ENCODE measurements at regions not wholly inside any gene's neighbourhood (a gene's known extent, or its start where the extent isn't known, plus 50 kb on each side); places are given as distances from the start of the nearest gene placed in this dataset.
"Not testable (repeated sequence)": the region's sequence is repeated elsewhere in the genome, so short reads cannot be mapped to it uniquely, and the experiment has no call there.

DNA sequence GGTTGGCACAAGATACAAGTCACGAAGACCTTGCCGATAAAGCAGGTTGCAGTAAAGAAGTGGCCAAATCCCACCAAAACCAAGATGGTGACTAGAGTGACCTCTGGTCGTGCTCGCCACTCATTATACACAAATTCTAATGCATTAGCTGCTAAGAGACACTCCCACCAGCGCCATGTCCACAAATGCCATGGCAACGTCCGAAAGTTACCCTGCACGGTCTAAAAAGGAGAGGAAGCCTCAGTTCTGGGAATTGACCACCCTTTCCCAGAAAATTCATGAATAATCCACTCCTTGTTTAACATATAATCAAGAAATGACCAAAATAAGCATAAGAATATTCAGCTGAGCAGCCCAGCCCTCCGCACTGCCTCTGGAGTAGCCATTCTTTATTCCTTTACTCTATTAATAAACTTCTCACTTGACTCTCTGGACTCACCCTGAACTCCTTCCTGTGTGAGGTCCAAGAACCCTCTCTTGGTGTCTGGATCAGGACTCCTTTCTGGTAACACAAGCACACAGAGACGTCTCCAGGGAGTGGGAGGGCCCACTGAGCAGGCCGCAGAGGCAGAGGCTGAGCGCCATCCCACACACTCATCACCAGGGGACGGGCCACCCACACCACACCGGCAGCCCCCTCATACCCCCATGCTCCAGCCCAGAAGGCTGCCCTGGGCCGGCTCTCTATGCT lies 5431.8 kb upstream of the TPTE start:
- WGBS, 2 experiments (ENCODE audit: extremely low coverage in 2 of 2, insufficient read length in 1 of 2): no CpG with 5 or more reads among the region's 15 CpGs
- H2AK9ac ChIP-seq (replicated peaks; ENCODE audit: low read depth, low read length, poor library complexity); H3K9ac ChIP-seq (ENCODE audit: low read depth, low read length); H3K14ac ChIP-seq (replicated peaks; ENCODE audit: low read depth, low read length); H3K23ac ChIP-seq (ENCODE audit: low read depth, low read length); H3K4ac ChIP-seq (ENCODE audit: low read depth, low read length); intact Hi-C loops (cut with micrococcal nuclease); H4K20me1 ChIP-seq (ENCODE audit: insufficient read depth, low read length); H3K4me2 ChIP-seq (ENCODE audit: low read depth, low read length); H2BK120ac ChIP-seq (ENCODE audit: low read depth, low read length); POLR2A ChIA-PET (ENCODE audit: unreplicated experiment); H3K36me3 ChIP-seq (ENCODE audit: control insufficient read depth, insufficient read depth, low read length); H3K4me1 ChIP-seq (ENCODE audit: control insufficient read depth, insufficient read depth, low read length); H3K4me3 ChIP-seq (ENCODE audit: insufficient read depth, low read depth, low read length); in situ Hi-C loops (cut with MboI; ENCODE audit: low sequenced_read_pairs); H4K91ac ChIP-seq (ENCODE audit: insufficient read depth, low read depth, low read length); DNase-seq; H2BK15ac ChIP-seq (ENCODE audit: low read depth, low read length); H2BK5ac ChIP-seq (ENCODE audit: low read depth, low read length, poor library complexity, severe bottlenecking); H3K79me1 ChIP-seq (ENCODE audit: low read depth in 1 of 2, low read length in 2 of 2); H3K27me3 ChIP-seq (ENCODE audit: control insufficient read depth, insufficient read depth, low read length); H3K9me3 ChIP-seq (ENCODE audit: control insufficient read depth, insufficient read depth, low read length); H3K18ac ChIP-seq (ENCODE audit: low read depth, low read length); CTCF ChIA-PET; H2AFZ ChIP-seq (replicated peaks; ENCODE audit: low read length, poor library complexity); H3K56ac ChIP-seq (ENCODE audit: extremely low read depth, insufficient read depth, low read length); H2AK5ac ChIP-seq (ENCODE audit: low read depth, low read length); H3K9me1 ChIP-seq (ENCODE audit: insufficient read depth, low read length); H4K8ac ChIP-seq (ENCODE audit: low read depth in 2 of 2, low read length in 2 of 2); ATAC-seq (ENCODE audit: low read depth); H4K5ac ChIP-seq (ENCODE audit: low read depth, low read length); BruUV-seq (replicated peaks); H2BK20ac ChIP-seq (ENCODE audit: low read depth, low read length); dilution Hi-C loops (cut with HindIII; ENCODE audit: low sequenced_read_pairs, unreplicated experiment); H3K27ac ChIP-seq (ENCODE audit: insufficient read depth, low read length): not testable (repeated sequence)

- CTCF ChIA-PET; H4K91ac ChIP-seq (ENCODE audit: insufficient read depth, low read depth, low read length); POLR2A ChIA-PET (ENCODE audit: unreplicated experiment); H3K4me3 ChIP-seq (ENCODE audit: insufficient read depth, low read depth, low read length); H2BK5ac ChIP-seq (ENCODE audit: low read depth, low read length, poor library complexity, severe bottlenecking); H4K5ac ChIP-seq (ENCODE audit: low read depth, low read length); H3K23ac ChIP-seq (ENCODE audit: low read depth, low read length); H3K9me1 ChIP-seq (ENCODE audit: insufficient read depth, low read length); H3K4ac ChIP-seq (ENCODE audit: low read depth, low read length); H3K4me2 ChIP-seq (ENCODE audit: low read depth, low read length); H2AK9ac ChIP-seq (replicated peaks; ENCODE audit: low read depth, low read length, poor library complexity); H4K8ac ChIP-seq (ENCODE audit: low read depth in 2 of 2, low read length in 2 of 2); H3K27ac ChIP-seq (ENCODE audit: insufficient read depth, low read length); dilution Hi-C loops (cut with HindIII; ENCODE audit: low sequenced_read_pairs, unreplicated experiment); H3K9ac ChIP-seq (ENCODE audit: low read depth, low read length); H3K79me1 ChIP-seq (ENCODE audit: low read depth in 1 of 2, low read length in 2 of 2); H2AFZ ChIP-seq (replicated peaks; ENCODE audit: low read length, poor library complexity); H2BK15ac ChIP-seq (ENCODE audit: low read depth, low read length); H3K36me3 ChIP-seq (ENCODE audit: control insufficient read depth, insufficient read depth, low read length); in situ Hi-C loops (cut with MboI; ENCODE audit: low sequenced_read_pairs); H3K18ac ChIP-seq (ENCODE audit: low read depth, low read length); H3K56ac ChIP-seq (ENCODE audit: extremely low read depth, insufficient read depth, low read length); H3K9me3 ChIP-seq (ENCODE audit: control insufficient read depth, insufficient read depth, low read length); H2BK120ac ChIP-seq (ENCODE audit: low read depth, low read length); H2AK5ac ChIP-seq (ENCODE audit: low read depth, low read length); H3K27me3 ChIP-seq (ENCODE audit: control insufficient read depth, insufficient read depth, low read length); ATAC-seq (ENCODE audit: low read depth); H3K14ac ChIP-seq (replicated peaks; ENCODE audit: low read depth, low read length); H4K20me1 ChIP-seq (ENCODE audit: insufficient read depth, low read length); intact Hi-C loops (cut with micrococcal nuclease); H3K4me1 ChIP-seq (ENCODE audit: control insufficient read depth, insufficient read depth, low read length); H2BK20ac ChIP-seq (ENCODE audit: low read depth, low read length); DNase-seq; BruUV-seq (replicated peaks): not testable (repeated sequence)
- no CpG with 5 or more reads among the region's 34 CpGs for WGBS, 2 experiments (ENCODE audit: extremely low coverage in 2 of 2, insufficient read length in 1 of 2)
These were observed 5431.0 kb upstream of the TPTE start for GRCh38 chr21:5090132-5091079.

All from IMR-90 (cell line).